SU-DHL-6 (cell line): ENCODE measurements at regions not wholly inside any gene's neighbourhood (a gene's known extent, or its start where the extent isn't known, plus 50 kb on each side); places are given as distances from the start of the nearest gene placed in this dataset.

ENCODE experiments used
- EZH2phosphoT487 ChIP-seq: fragments of 200-600 bp; sonication (generic), shearing (Covaris generic); conservative IDR thresholded peaks from 2 replicates; pipeline ENCODE4 v1.6.1; 2018; ENCODE audit warnings: mild to moderate bottlenecking, antibody characterized with exemption, low read length, moderate library complexity, mixed read lengths
- TF ChIP-seq, protein P1 (sequence below): fragments of 200-600 bp; sonication (generic); IDR thresholded peaks from one replicate; pipeline ENCODE4 v1.5.1; 2017; ENCODE audit warnings: antibody characterized with exemption, mild to moderate bottlenecking, low read length, moderate library complexity; ENCODE audit not compliant: insufficient read depth, poor library complexity, severe bottlenecking

DNA sequence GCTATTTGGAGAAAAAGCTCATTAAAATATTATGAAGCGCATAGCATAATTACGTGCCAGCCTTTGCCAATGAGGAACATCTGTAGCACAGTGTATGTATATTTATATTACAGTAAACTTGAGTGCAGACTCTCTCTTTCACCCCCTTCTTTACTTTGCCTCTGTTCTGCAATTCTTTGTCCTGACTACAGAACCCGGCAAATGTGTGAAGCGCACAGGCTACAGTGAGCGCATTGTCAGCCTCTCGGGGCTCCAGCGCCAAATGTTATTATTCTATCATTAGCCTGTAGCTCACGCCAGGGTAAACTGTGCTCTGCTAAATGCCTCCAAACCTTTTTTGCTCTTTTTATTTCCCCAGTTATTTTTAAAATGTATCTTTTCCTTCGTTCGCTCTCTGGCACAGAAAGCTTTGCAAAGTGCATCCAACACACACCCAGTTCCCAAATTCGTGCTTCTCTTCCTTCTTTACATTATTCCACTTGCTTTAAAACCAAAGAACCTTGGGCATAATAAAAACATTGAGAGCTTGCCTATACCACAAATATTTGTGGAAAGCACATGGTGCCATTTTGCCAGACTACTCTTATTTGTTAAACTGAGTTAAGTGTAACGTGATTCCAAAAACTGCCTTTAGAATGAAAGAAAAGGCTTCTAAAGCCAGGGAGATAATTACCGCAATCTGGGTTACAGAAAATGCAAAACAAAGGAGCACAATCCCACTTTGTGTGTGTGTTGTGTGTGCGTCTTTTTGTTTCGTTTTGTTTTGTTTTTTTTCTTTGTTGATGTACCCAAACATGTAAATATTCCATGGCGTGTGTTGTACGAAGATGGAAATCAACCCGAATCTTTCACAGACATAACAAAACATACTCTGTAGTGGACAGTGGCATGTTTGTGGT is 164.1 kb upstream of the MPDZ start:
- TF ChIP-seq, protein P1, sequence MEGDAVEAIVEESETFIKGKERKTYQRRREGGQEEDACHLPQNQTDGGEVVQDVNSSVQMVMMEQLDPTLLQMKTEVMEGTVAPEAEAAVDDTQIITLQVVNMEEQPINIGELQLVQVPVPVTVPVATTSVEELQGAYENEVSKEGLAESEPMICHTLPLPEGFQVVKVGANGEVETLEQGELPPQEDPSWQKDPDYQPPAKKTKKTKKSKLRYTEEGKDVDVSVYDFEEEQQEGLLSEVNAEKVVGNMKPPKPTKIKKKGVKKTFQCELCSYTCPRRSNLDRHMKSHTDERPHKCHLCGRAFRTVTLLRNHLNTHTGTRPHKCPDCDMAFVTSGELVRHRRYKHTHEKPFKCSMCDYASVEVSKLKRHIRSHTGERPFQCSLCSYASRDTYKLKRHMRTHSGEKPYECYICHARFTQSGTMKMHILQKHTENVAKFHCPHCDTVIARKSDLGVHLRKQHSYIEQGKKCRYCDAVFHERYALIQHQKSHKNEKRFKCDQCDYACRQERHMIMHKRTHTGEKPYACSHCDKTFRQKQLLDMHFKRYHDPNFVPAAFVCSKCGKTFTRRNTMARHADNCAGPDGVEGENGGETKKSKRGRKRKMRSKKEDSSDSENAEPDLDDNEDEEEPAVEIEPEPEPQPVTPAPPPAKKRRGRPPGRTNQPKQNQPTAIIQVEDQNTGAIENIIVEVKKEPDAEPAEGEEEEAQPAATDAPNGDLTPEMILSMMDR = no peak
- no peak for TF ChIP-seq EZH2phosphoT487
